ENCODE measurements at regions not wholly inside any gene's neighbourhood (a gene's known extent, or its start where the extent isn't known, plus 50 kb on each side); places are given as distances from the start of the nearest gene placed in this dataset.

DNA sequence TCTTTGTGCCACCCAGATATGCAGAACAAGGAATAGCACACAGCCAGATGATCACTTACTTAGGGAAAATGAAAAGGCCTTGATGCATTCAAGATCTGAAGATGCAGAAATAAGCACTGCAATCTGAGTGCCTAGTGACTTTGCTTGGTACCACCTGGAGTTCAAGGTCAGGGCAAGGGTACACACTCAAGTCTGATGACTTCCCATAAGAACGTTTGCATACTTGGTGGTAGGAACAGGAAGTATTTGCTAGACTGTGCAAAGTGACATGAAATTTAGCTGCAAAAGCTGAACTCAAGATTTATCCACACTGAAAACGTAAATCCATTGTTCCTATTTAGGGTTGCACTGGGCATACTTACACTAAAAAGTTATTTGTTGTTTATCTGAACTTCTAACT lies 177.1 kb downstream of the PIK3R1 start:
- Histone ChIP-seq H3K36me3 (no peaks in the 10 kb centered on the region), H3K27me3 (no peaks in the 10 kb centered on the region), H3K27ac (no peak overlapping the region), H3K4me3 (no peak overlapping the region), H3K4me1 (ENCODE audit: insufficient read depth) (no peaks in the 10 kb centered on the region), H3K9me3 (no peaks in the 10 kb centered on the region)
- TF ChIP-seq, protein P1, sequence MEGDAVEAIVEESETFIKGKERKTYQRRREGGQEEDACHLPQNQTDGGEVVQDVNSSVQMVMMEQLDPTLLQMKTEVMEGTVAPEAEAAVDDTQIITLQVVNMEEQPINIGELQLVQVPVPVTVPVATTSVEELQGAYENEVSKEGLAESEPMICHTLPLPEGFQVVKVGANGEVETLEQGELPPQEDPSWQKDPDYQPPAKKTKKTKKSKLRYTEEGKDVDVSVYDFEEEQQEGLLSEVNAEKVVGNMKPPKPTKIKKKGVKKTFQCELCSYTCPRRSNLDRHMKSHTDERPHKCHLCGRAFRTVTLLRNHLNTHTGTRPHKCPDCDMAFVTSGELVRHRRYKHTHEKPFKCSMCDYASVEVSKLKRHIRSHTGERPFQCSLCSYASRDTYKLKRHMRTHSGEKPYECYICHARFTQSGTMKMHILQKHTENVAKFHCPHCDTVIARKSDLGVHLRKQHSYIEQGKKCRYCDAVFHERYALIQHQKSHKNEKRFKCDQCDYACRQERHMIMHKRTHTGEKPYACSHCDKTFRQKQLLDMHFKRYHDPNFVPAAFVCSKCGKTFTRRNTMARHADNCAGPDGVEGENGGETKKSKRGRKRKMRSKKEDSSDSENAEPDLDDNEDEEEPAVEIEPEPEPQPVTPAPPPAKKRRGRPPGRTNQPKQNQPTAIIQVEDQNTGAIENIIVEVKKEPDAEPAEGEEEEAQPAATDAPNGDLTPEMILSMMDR (IDR thresholded peaks at IDR 0.05), result no peak
- TF ChIP-seq POLR2A (IDR thresholded peaks at IDR 0.05) (no peak), EP300 (IDR thresholded peaks at IDR 0.05) (no peak)
- intact Hi-C loops (cut with DNase I), result no loop called here
- no peak for DNase-seq
- WGBS, 3 donors, result 36 to 59% (median 37%) methylated on average over 2 of the region's 2 CpGs

DNA sequence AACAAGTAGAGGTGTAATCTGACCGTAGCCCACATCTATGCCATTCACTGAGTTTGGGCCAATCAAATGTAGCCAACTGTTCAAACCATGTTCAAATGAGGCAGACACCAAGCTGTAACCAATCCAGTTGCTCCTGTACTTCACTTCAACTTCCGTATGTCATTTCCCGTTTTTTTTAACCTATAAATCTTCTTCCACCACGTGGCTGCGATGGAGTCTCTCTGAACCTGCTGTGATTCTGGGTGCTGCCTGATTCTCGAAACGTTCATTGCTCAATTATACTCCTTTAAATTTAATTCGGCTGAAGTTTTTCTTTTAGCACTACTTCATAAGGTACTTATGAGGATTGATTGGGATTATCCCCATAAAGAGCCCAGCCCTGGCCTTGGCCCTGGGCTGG lies 179.7 kb downstream of the PIK3R1 start:
- Histone ChIP-seq H3K36me3 (no peaks in the 10 kb centered on the region), H3K4me1 (ENCODE audit: insufficient read depth) (no peaks in the 10 kb centered on the region), H3K27ac (no peak overlapping the region), H3K27me3 (no peaks in the 10 kb centered on the region), H3K9me3 (no peaks in the 10 kb centered on the region), H3K4me3 (no peak overlapping the region)
- 91 to 93% (median 92%) methylated on average over 8 of the region's 8 CpGs for whole genome bisulfite sequencing, 3 donors
- TF ChIP-seq EP300 (IDR thresholded peaks at IDR 0.05) (no peak), POLR2A (IDR thresholded peaks at IDR 0.05) (no peak)
- TF ChIP-seq, protein P1 (IDR thresholded peaks at IDR 0.05), result no peak
- intact Hi-C loops (cut with DNase I), result no loop called here
- DNase-seq, result no peak

DNA sequence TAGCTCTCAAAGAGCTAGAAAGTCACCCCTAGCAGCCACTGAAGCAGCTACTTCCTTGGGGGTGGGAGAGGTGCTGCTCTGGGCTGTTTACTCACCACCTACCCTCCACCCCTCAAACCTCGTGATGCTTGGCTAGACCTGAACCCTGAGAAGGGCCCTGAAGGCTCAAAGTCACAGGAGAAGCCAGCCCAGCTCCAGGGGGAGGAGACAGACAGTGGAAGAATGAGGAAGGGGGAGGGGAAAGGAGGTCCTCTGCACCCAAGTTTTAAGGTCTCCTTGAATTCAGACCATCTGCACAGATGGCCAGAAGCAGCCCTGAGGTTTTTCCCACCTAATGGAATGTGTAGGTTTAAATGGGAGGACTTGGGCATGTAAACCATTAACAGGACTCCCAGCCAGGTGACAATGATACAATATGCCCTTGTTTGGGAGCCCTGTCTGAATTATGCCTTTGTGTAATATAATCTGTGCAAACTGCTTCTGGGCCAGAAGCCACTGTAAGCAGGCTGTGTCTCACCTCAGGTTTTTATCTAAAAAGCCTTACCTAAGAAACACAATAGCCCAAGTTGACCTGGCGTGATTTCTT lies 180.5 kb downstream of the PIK3R1 start:
- intact Hi-C loops (cut with DNase I), result no loop called here

DNA sequence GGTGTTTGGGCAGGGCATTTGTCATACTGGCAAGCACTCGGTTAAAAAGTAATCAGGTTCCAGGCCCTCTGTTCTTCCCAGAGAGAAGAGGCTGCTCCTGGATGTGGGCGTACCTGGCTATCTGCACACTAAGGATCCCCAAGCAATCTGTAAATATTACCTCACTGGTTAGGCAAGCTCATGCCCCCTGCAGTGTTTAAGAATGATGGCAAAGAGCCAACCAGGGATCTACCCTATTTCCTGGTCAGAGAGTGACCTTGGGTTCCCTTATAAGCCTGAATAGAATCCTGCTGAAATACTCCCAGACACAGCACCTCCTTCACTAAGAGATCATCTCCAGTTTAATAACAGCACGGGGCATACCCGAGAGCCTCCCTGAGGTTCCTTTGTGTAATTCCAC lies 181.2 kb downstream of the PIK3R1 start:
- H3K9me3 ChIP-seq, result no peaks in the 10 kb centered on the region
- DNase-seq, result no peak
- WGBS, 3 donors, result 49 to 77% (median 60%) methylated on average over 4 of the region's 4 CpGs
- H3K36me3 ChIP-seq, result no peaks in the 10 kb centered on the region
- no peaks in the 10 kb centered on the region for H3K4me1 ChIP-seq (ENCODE audit: insufficient read depth)
- H3K27me3 ChIP-seq, result no peaks in the 10 kb centered on the region
- H3K4me3 ChIP-seq, result no peak overlapping the region
- no peak for TF ChIP-seq POLR2A (IDR thresholded peaks at IDR 0.05)
- TF ChIP-seq EP300 (IDR thresholded peaks at IDR 0.05), result no peak
- TF ChIP-seq, protein P1 (IDR thresholded peaks at IDR 0.05), result no peak
- no peak overlapping the region for H3K27ac ChIP-seq
- intact Hi-C loops (cut with DNase I), result no loop called here

More for the DNA sequence above, 180.5 kb downstream of the PIK3R1 start:
- Histone ChIP-seq H3K9me3 (no peaks in the 10 kb centered on the region), H3K36me3 (no peaks in the 10 kb centered on the region), H3K4me3 (no peak overlapping the region), H3K4me1 (ENCODE audit: insufficient read depth) (no peaks in the 10 kb centered on the region), H3K27me3 (no peaks in the 10 kb centered on the region), H3K27ac (no peak overlapping the region)
- 69 to 81% (median 73%) methylated on average over 2 of the region's 2 CpGs for WGBS, 3 donors
- TF ChIP-seq POLR2A (IDR thresholded peaks at IDR 0.05) (no peak), EP300 (IDR thresholded peaks at IDR 0.05) (no peak)
- TF ChIP-seq, protein P1 (IDR thresholded peaks at IDR 0.05), result no peak
- no peak for DNase-seq

Measured in ovary (tissue), 7 donors.